ENCODE measurements at regions not wholly inside any gene's neighbourhood (a gene's known extent, or its start where the extent isn't known, plus 50 kb on each side); places are given as distances from the start of the nearest gene placed in this dataset.

GRCh38 chr3:116614795-116615362 lies 94.7 kb upstream of the TUSC7 start:
- H3K9ac ChIP-seq (ENCODE audit: extremely low read depth, low read length, poor library complexity, severe bottlenecking) = no peak overlapping the region
- no peaks in the 10 kb centered on the region for H3K36me3 ChIP-seq (ENCODE audit: control insufficient read depth, insufficient read depth, low read length)
- no peak overlapping the region for H3K27ac ChIP-seq (ENCODE audit: low read depth, low read length)
- no peak overlapping the region for H3K4me3 ChIP-seq (ENCODE audit: low read length)
- no peaks in the 10 kb centered on the region for H3K36me3 Mint-ChIP-seq (ENCODE audit: low read depth)
- no peak overlapping the region for H3K27ac Mint-ChIP-seq
- H3K27me3 Mint-ChIP-seq (ENCODE audit: insufficient read depth) = no peaks in the 10 kb centered on the region
- peak; percentile 75 for TF ChIP-seq CTCF (conservative IDR thresholded peaks at IDR 0.05)
- H3K4me1 ChIP-seq (ENCODE audit: control insufficient read depth, insufficient read depth, low read length) = no peaks in the 10 kb centered on the region
- peaks cover 14% of the 10 kb centered on the region for H3K9me3 ChIP-seq (ENCODE audit: control insufficient read depth, low read length)
- no peak overlapping the region for H3K4me3 Mint-ChIP-seq
- no peaks in the 10 kb centered on the region for H3K27me3 ChIP-seq (ENCODE audit: control insufficient read depth, insufficient read depth, low read length, poor library complexity, severe bottlenecking)
- H3K4me1 Mint-ChIP-seq = peaks cover 7% of the 10 kb centered on the region
- 70% methylated on average over 4 of the region's 4 CpGs; no CpG with 5 or more reads in 1 of the 2 experiments for WGBS, 2 experiments (ENCODE audit: insufficient coverage in 1 of 2, insufficient read length in 1 of 2)
- no peak for DNase-seq
- peaks cover 12% of the 10 kb centered on the region for H3K9me3 Mint-ChIP-seq

GRCh38 chr3:116618138-116618537 lies 91.4 kb upstream of the TUSC7 start:
- Histone ChIP-seq H3K27me3 (ENCODE audit: control insufficient read depth, insufficient read depth, low read length, poor library complexity, severe bottlenecking) (no peaks in the 10 kb centered on the region), H3K9me3 (ENCODE audit: control insufficient read depth, low read length) (peaks cover 16% of the 10 kb centered on the region), H3K36me3 (ENCODE audit: control insufficient read depth, insufficient read depth, low read length) (no peaks in the 10 kb centered on the region), H3K9ac (ENCODE audit: extremely low read depth, low read length, poor library complexity, severe bottlenecking) (no peak overlapping the region), H3K4me1 (ENCODE audit: control insufficient read depth, insufficient read depth, low read length) (peaks cover 4% of the 10 kb centered on the region), H3K4me3 (ENCODE audit: low read length) (peak overlapping the region; percentile 17), H3K27ac (ENCODE audit: low read depth, low read length) (no peak overlapping the region)
- WGBS, 2 experiments (ENCODE audit: insufficient coverage in 1 of 2, insufficient read length in 1 of 2) = 89 to 100% methylated on average over 1 to 2 of the region's 2 CpGs
- Mint-ChIP-seq H3K36me3 (ENCODE audit: low read depth) (no peaks in the 10 kb centered on the region), H3K27me3 (ENCODE audit: insufficient read depth) (no peaks in the 10 kb centered on the region), H3K4me3 (no peak overlapping the region), H3K27ac (no peak overlapping the region), H3K9me3 (peaks cover 12% of the 10 kb centered on the region), H3K4me1 (peaks cover 19% of the 10 kb centered on the region)
- DNase-seq = no peak
- TF ChIP-seq CTCF (conservative IDR thresholded peaks at IDR 0.05) = no peak

- Histone ChIP-seq H3K9me3 (ENCODE audit: control insufficient read depth, low read length) (peaks cover 24% of the 10 kb centered on the region), H3K4me3 (ENCODE audit: low read length) (peak overlapping the region; percentile 17), H3K27me3 (ENCODE audit: control insufficient read depth, insufficient read depth, low read length, poor library complexity, severe bottlenecking) (no peaks in the 10 kb centered on the region), H3K9ac (ENCODE audit: extremely low read depth, low read length, poor library complexity, severe bottlenecking) (no peak overlapping the region), H3K36me3 (ENCODE audit: control insufficient read depth, insufficient read depth, low read length) (no peaks in the 10 kb centered on the region), H3K4me1 (ENCODE audit: control insufficient read depth, insufficient read depth, low read length) (peaks cover 4% of the 10 kb centered on the region), H3K27ac (ENCODE audit: low read depth, low read length) (no peak overlapping the region)
- Mint-ChIP-seq H3K4me1 (peaks cover 19% of the 10 kb centered on the region), H3K27me3 (ENCODE audit: insufficient read depth) (no peaks in the 10 kb centered on the region), H3K27ac (no peak overlapping the region), H3K36me3 (ENCODE audit: low read depth) (peaks cover under 1% of the 10 kb centered on the region), H3K4me3 (no peak overlapping the region), H3K9me3 (peaks cover 16% of the 10 kb centered on the region)
- TF ChIP-seq CTCF (conservative IDR thresholded peaks at IDR 0.05) = no peak
- 76% methylated on average over 2 of the region's 2 CpGs; no CpG with 5 or more reads in 1 of the 2 experiments for WGBS, 2 experiments (ENCODE audit: insufficient coverage in 1 of 2, insufficient read length in 1 of 2)
- DNase-seq = no peak
These were observed 90.6 kb upstream of the TUSC7 start for GRCh38 chr3:116618930-116619329.
